ENCODE measurements at regions not wholly inside any gene's neighbourhood (a gene's known extent, or its start where the extent isn't known, plus 50 kb on each side); places are given as distances from the start of the nearest gene placed in this dataset.

DNA sequence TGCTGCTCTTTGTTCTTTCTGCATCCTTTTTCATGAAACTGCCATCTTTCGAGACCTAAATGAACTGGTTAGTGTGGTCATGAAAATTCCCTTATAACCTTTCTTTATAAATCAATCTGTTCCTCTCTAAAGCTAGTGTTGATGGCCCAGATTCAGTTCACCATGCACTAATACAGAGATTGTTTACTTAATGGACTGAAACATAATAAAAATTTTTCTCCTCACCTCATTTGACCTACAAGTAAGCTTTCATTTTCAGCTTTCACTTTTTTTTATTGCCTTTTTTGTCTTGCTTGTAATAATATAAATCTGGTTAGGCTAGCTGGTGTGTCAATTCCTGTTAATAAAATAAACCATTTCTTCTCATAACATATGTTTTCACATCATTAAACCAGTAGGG, 183.8 kb downstream of the CCDC59 start:
- DNase-seq (no peak), ATAC-seq (no peak)
- Histone ChIP-seq H3K27me3 (no peaks in the 10 kb centered on the region), H3K4me3 (no peak overlapping the region), H3K27ac (no peak overlapping the region), H3K9me3 (no peaks in the 10 kb centered on the region), H3K4me1 (no peaks in the 10 kb centered on the region), H3K36me3 (no peaks in the 10 kb centered on the region)
- intact Hi-C loops (cut with DNase I) = no loop called here
- TF ChIP-seq, protein P1, sequence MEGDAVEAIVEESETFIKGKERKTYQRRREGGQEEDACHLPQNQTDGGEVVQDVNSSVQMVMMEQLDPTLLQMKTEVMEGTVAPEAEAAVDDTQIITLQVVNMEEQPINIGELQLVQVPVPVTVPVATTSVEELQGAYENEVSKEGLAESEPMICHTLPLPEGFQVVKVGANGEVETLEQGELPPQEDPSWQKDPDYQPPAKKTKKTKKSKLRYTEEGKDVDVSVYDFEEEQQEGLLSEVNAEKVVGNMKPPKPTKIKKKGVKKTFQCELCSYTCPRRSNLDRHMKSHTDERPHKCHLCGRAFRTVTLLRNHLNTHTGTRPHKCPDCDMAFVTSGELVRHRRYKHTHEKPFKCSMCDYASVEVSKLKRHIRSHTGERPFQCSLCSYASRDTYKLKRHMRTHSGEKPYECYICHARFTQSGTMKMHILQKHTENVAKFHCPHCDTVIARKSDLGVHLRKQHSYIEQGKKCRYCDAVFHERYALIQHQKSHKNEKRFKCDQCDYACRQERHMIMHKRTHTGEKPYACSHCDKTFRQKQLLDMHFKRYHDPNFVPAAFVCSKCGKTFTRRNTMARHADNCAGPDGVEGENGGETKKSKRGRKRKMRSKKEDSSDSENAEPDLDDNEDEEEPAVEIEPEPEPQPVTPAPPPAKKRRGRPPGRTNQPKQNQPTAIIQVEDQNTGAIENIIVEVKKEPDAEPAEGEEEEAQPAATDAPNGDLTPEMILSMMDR (IDR thresholded peaks at IDR 0.05) = no peak

DNA sequence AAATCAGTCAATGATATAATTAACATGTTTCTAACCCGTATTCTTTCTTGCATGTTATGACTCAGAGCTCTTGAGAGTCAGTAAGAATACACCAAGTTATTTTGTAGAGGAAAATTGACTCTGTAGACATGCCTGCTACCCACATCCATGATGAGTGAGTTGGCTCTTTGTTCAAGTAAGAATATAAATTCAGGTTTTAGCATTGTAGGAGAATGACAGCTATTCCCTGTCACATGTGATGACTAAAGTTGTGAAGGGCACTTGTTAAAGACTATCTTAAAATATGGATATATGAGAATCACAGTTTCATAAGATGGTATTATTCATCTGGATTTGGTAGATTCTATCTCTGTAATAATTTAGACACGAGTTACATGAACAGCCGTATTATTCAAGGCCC, 209.1 kb downstream of the CCDC59 start:
- ATAC-seq (no peak), DNase-seq (no peak)
- Histone ChIP-seq H3K9me3 (no peaks in the 10 kb centered on the region), H3K27me3 (no peaks in the 10 kb centered on the region), H3K4me1 (no peaks in the 10 kb centered on the region), H3K4me3 (no peak overlapping the region), H3K36me3 (no peaks in the 10 kb centered on the region), H3K27ac (no peak overlapping the region)
- TF ChIP-seq, protein P1 (IDR thresholded peaks at IDR 0.05) = no peak
- intact Hi-C loops (cut with DNase I) = no loop called here

GRCh38 chr12:82146740-82147139, 211.4 kb downstream of the CCDC59 start:
- intact Hi-C loops (cut with DNase I) = no loop called here
- H3K27ac ChIP-seq = no peak overlapping the region
- H3K36me3 ChIP-seq = no peaks in the 10 kb centered on the region
- H3K4me3 ChIP-seq = no peak overlapping the region
- ATAC-seq (no peak), DNase-seq (no peak)
- TF ChIP-seq, protein P1 (IDR thresholded peaks at IDR 0.05) = no peak
- no peaks in the 10 kb centered on the region for H3K9me3 ChIP-seq
- no peaks in the 10 kb centered on the region for H3K4me1 ChIP-seq
- no peaks in the 10 kb centered on the region for H3K27me3 ChIP-seq

DNA sequence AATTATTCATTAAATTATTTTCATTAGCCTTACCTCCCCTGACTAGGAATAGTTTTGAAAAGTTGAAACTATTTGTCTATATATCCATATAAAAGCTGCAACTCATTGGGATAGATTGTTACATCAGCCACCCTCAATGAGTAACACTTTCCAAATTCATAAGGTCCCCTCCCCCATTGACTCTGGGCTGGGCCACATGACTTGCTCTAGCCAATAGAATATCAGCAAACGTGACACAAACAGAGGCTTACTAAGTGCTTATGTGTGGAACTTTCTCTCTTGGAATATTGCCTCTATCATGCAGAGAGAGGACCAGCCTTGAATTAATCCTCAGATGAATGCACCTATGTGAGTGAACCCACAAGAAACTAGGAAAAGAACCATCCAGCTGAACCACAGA, 213.7 kb downstream of the CCDC59 start:
- intact Hi-C loops (cut with DNase I) = no loop called here
- Histone ChIP-seq H3K36me3 (no peaks in the 10 kb centered on the region), H3K27me3 (no peaks in the 10 kb centered on the region), H3K4me1 (no peaks in the 10 kb centered on the region), H3K4me3 (no peak overlapping the region), H3K9me3 (no peaks in the 10 kb centered on the region), H3K27ac (no peak overlapping the region)
- no peak for DNase-seq
- ATAC-seq = no peak
- TF ChIP-seq, protein P1 (IDR thresholded peaks at IDR 0.05) = no peak

DNA sequence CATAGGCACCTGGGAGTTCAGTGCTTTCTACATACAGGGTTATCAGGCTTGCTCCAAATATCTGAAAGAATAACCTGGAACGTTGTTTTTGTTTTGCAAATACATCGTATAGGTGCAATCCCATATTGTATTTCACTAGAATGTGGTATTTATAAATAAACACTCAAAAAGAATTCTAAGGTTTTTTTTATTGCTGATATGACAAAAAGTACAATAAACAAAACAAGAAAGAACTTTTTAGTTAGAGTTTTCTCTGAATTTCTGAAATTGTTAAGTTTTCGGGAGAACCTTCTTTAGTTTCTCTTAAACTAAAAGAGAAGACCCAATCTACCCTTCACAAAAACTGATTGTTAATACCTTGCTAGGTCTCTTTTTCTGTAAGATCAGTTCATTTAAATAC, 225.8 kb downstream of the CCDC59 start:
- no peak for ATAC-seq
- TF ChIP-seq, protein P1 (IDR thresholded peaks at IDR 0.05) = no peak
- intact Hi-C loops (cut with DNase I) = no loop called here

DNA sequence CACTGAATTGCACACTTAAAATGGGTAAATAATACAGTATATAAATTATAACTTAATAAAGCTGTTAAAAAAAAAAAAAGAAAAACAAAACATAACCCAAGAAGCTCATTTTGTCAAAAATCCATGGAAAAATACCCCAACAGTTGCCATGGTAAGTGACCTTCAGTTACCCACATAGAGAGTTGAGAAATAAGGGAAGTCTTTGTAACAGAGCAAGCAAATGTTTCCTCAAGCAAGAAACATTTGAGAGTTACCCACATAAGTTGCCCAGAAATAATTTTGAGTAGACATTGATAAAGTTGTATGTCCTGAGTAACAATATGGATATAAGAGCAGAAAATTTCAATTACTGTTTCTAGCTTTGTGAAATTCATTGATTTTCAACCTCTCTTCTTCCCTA, 227.4 kb downstream of the CCDC59 start:
- intact Hi-C loops (cut with DNase I) = no loop called here
- Histone ChIP-seq H3K27me3 (no peaks in the 10 kb centered on the region), H3K9me3 (no peaks in the 10 kb centered on the region), H3K4me3 (no peak overlapping the region), H3K36me3 (no peaks in the 10 kb centered on the region), H3K4me1 (no peaks in the 10 kb centered on the region), H3K27ac (no peak overlapping the region)
- DNase-seq (no peak), ATAC-seq (no peak)
- TF ChIP-seq, protein P1 (IDR thresholded peaks at IDR 0.05) = no peak

More for the DNA sequence above, 225.8 kb downstream of the CCDC59 start:
- H3K4me3 ChIP-seq = no peak overlapping the region
- no peaks in the 10 kb centered on the region for H3K27me3 ChIP-seq
- H3K36me3 ChIP-seq = no peaks in the 10 kb centered on the region
- H3K9me3 ChIP-seq = no peaks in the 10 kb centered on the region
- H3K27ac ChIP-seq = no peak overlapping the region
- no peak for DNase-seq
- H3K4me1 ChIP-seq = no peaks in the 10 kb centered on the region

All from upper lobe of right lung (tissue), 1 donor.